PC-9 (cell line): ENCODE measurements at regions not wholly inside any gene's neighbourhood (a gene's known extent, or its start where the extent isn't known, plus 50 kb on each side); places are given as distances from the start of the nearest gene placed in this dataset.
"Not testable (repeated sequence)": the region's sequence is repeated elsewhere in the genome, so short reads cannot be mapped to it uniquely, and the experiment has no call there.

Source experiments
- BruUV-seq: library from RNA; stranded (reverse); fragments of 400-500 nt; replicated peaks from 2 replicates; lab custom pipeline; 2021; lab: Mats Ljungman, UMichigan
- CTCF ChIA-PET: fragments of 300-600 bp; sonication (Branson Sonifier 250); formaldehyde crosslinking; loops from one replicate; lab custom pipeline; 2022; ENCODE audit warnings: antibody characterized with exemption; lab: Charles Lee
- POLR2A ChIA-PET: fragments of 300-600 bp; sonication (Branson Sonifier 250); formaldehyde crosslinking; loops from one replicate; lab custom pipeline; 2022; ENCODE audit warnings: antibody characterized with exemption; ENCODE audit not compliant: unreplicated experiment; lab: Charles Lee
- DNase-seq, 2 experiments: peaks; one replicate each; pipeline versions ENCODE4 v3.0.0 to v3.0.0-alpha.2; 2015 to 2022; ENCODE audit warnings: mixed read lengths in 1 of 2
- H2AFZ ChIP-seq: fragments of 200-600 bp; sonication (generic); 2 replicates; pipeline ENCODE4 v1.8.1; 2017; ENCODE audit warnings: antibody characterized with exemption
- H3F3A ChIP-seq: fragments of 200-600 bp; sonication (generic); 2 replicates; pipeline ENCODE4 v1.8.1; 2017; ENCODE audit warnings: antibody characterized with exemption, mild to moderate bottlenecking, low read depth; ENCODE audit not compliant: insufficient read depth
- H3K27ac ChIP-seq: fragments of 200-600 bp; sonication (generic); 2 replicates; pipeline ENCODE4 v1.6.1; 2016; ENCODE audit warnings: mixed run types
- H3K27me3 ChIP-seq: fragments of 200-600 bp; sonication (generic); 2 replicates; pipeline ENCODE4 v1.6.1; 2016; ENCODE audit warnings: low read depth, mixed run types; ENCODE audit not compliant: insufficient read depth
- H3K36me3 ChIP-seq: fragments of 200-600 bp; sonication (generic); 2 replicates; pipeline ENCODE4 v1.6.1; 2016; ENCODE audit warnings: low read depth, mixed run types
- H3K4me1 ChIP-seq: fragments of 200-600 bp; sonication (generic); replicated peaks from 2 replicates; pipeline ENCODE4 v1.6.1; 2016; ENCODE audit warnings: mixed run types; ENCODE audit not compliant: insufficient read depth
- H3K4me2 ChIP-seq: fragments of 200-600 bp; sonication (generic); 2 replicates; pipeline ENCODE4 v1.6.1; 2017; ENCODE audit warnings: mixed run types
- H3K4me3 ChIP-seq: fragments of 200-600 bp; sonication (generic); 2 replicates; pipeline ENCODE4 v1.6.1; 2016; ENCODE audit warnings: mixed run types
- H3K79me2 ChIP-seq: fragments of 200-600 bp; sonication (generic); 2 replicates; pipeline ENCODE4 v1.6.1; 2017; ENCODE audit warnings: low read depth, mixed run types
- H3K9me2 ChIP-seq: fragments of 200-600 bp; sonication (generic); 2 replicates; pipeline ENCODE4 v1.8.1; 2017; ENCODE audit warnings: mild to moderate bottlenecking; ENCODE audit not compliant: insufficient read depth
- H3K9me3 ChIP-seq: fragments of 200-600 bp; sonication (generic); 2 replicates; pipeline ENCODE4 v1.8.1; 2016; ENCODE audit warnings: low read depth; ENCODE audit not compliant: insufficient read depth
- H4K20me1 ChIP-seq: fragments of 200-600 bp; sonication (generic); 2 replicates; pipeline ENCODE4 v1.8.1; 2017; ENCODE audit not compliant: insufficient read depth
- CTCF ChIP-seq: fragments of 200-600 bp; sonication (generic); conservative IDR thresholded peaks from 2 replicates; pipeline ENCODE4 v1.6.1; 2017; ENCODE audit warnings: mixed run types, antibody characterized with exemption, mild to moderate bottlenecking, moderate library complexity
- EZH2 ChIP-seq: fragments of 200-600 bp; sonication (generic); IDR thresholded peaks from 2 replicates; pipeline ENCODE4 v1.8.0; 2017; ENCODE audit warnings: antibody characterized with exemption, low read depth
- intact Hi-C: fragments of 100-400 bp; cut with micrococcal nuclease; formaldehyde crosslinking; loops from one replicate; pipeline ENCODE4 v1.10.0; 2022; ENCODE audit not compliant: unreplicated experiment

GRCh38 chr7:19339512-19339911, 194.3 kb upstream of the FERD3L start:
- POLR2A ChIA-PET: no interaction called here
- no peak overlapping the region for H3K27ac ChIP-seq
- H4K20me1 ChIP-seq: no peaks in the 10 kb centered on the region
- BruUV-seq: no TSS peak
- intact Hi-C loops: no loop called here
- TF ChIP-seq CTCF (no peak), EZH2 (no peak)
- H3K9me3 ChIP-seq: no peaks in the 10 kb centered on the region
- no peaks in the 10 kb centered on the region for H3K79me2 ChIP-seq
- H3K4me3 ChIP-seq: no peak overlapping the region
- H3K27me3 ChIP-seq: no peaks in the 10 kb centered on the region
- no peaks in the 10 kb centered on the region; the same call in 1 of the 2 replicates for H3K4me1 ChIP-seq
- no peak overlapping the region for H2AFZ ChIP-seq
- no peaks in the 10 kb centered on the region for H3K9me2 ChIP-seq
- H3K36me3 ChIP-seq: no peaks in the 10 kb centered on the region
- DNase-seq: no peak
- CTCF ChIA-PET: no interaction called here
- H3F3A ChIP-seq: no peaks in the 10 kb centered on the region
- H3K4me2 ChIP-seq: no peak overlapping the region

- H3F3A ChIP-seq, POLR2A ChIA-PET, H3K9me2 ChIP-seq, CTCF ChIA-PET, H3K9me3 ChIP-seq, H3K79me2 ChIP-seq, H3K36me3 ChIP-seq, DNase-seq, H4K20me1 ChIP-seq, H2AFZ ChIP-seq, H3K4me3 ChIP-seq, H3K27me3 ChIP-seq, intact Hi-C loops, H3K4me2 ChIP-seq, H3K4me1 ChIP-seq, H3K27ac ChIP-seq, BruUV-seq: not testable (repeated sequence)
Observed at GRCh38 chr7:19338512-19338911, 193.3 kb upstream of the FERD3L start.

- Histone ChIP-seq H3K4me3 (no peak overlapping the region), H3K9me3 (no peaks in the 10 kb centered on the region), H3F3A (no peaks in the 10 kb centered on the region), H3K36me3 (no peaks in the 10 kb centered on the region), H3K9me2 (no peaks in the 10 kb centered on the region), H2AFZ (no peak overlapping the region), H3K4me1 (no peaks in the 10 kb centered on the region; the same call in 1 of the 2 replicates), H3K27me3 (no peaks in the 10 kb centered on the region), H3K79me2 (no peaks in the 10 kb centered on the region), H3K27ac (no peak overlapping the region), H3K4me2 (no peak overlapping the region), H4K20me1 (no peaks in the 10 kb centered on the region)
- no peak for TF ChIP-seq CTCF
- no peak for TF ChIP-seq EZH2
- POLR2A ChIA-PET: no interaction called here
- DNase-seq: no peak
- no TSS peak for BruUV-seq
- CTCF ChIA-PET: no interaction called here
- intact Hi-C loops: no loop called here
Observed at GRCh38 chr7:19336836-19337383, 191.7 kb upstream of the FERD3L start.

- DNase-seq: no peak
- BruUV-seq: no TSS peak
- Histone ChIP-seq H3K79me2 (no peaks in the 10 kb centered on the region), H2AFZ (no peak overlapping the region), H3K27ac (no peak overlapping the region), H3K4me3 (no peak overlapping the region), H3K4me1 (no peaks in the 10 kb centered on the region), H4K20me1 (no peaks in the 10 kb centered on the region), H3K9me2 (no peaks in the 10 kb centered on the region), H3K4me2 (no peak overlapping the region), H3K36me3 (no peaks in the 10 kb centered on the region), H3F3A (no peaks in the 10 kb centered on the region), H3K27me3 (no peaks in the 10 kb centered on the region), H3K9me3 (no peaks in the 10 kb centered on the region)
- CTCF ChIA-PET: no interaction called here
- intact Hi-C loops: no loop called here
- POLR2A ChIA-PET: no interaction called here
- TF ChIP-seq EZH2 (no peak), CTCF (no peak)
Observed at GRCh38 chr7:19333706-19334105, 188.5 kb upstream of the FERD3L start.
